ENCODE measurements at regions not wholly inside any gene's neighbourhood (a gene's known extent, or its start where the extent isn't known, plus 50 kb on each side); places are given as distances from the start of the nearest gene placed in this dataset.
A peak's percentile ranks its signal among the peaks of the same experiment; 100 is the strongest.

- H3K79me2 ChIP-seq (ENCODE audit: insufficient read depth, low read length), result no peaks in the 10 kb centered on the region
- H3K9me3 ChIP-seq (ENCODE audit: low read depth, low read length), result no peaks in the 10 kb centered on the region
- no peaks in the 10 kb centered on the region for H4K20me1 ChIP-seq (ENCODE audit: insufficient read depth, low read length)
- TF ChIP-seq, protein P1, sequence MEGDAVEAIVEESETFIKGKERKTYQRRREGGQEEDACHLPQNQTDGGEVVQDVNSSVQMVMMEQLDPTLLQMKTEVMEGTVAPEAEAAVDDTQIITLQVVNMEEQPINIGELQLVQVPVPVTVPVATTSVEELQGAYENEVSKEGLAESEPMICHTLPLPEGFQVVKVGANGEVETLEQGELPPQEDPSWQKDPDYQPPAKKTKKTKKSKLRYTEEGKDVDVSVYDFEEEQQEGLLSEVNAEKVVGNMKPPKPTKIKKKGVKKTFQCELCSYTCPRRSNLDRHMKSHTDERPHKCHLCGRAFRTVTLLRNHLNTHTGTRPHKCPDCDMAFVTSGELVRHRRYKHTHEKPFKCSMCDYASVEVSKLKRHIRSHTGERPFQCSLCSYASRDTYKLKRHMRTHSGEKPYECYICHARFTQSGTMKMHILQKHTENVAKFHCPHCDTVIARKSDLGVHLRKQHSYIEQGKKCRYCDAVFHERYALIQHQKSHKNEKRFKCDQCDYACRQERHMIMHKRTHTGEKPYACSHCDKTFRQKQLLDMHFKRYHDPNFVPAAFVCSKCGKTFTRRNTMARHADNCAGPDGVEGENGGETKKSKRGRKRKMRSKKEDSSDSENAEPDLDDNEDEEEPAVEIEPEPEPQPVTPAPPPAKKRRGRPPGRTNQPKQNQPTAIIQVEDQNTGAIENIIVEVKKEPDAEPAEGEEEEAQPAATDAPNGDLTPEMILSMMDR (IDR thresholded peaks at IDR 0.05; ENCODE audit: extremely low read depth, low read depth, low read length), result peak; percentile 8
- no peaks in the 10 kb centered on the region for H3K27me3 ChIP-seq (ENCODE audit: insufficient read depth, low read length)
- H2AFZ ChIP-seq (ENCODE audit: low read length), result no peak overlapping the region
- H3K36me3 ChIP-seq (ENCODE audit: insufficient read depth, low read length), result no peaks in the 10 kb centered on the region
- peaks cover 10% of the 10 kb centered on the region for H3K4me1 ChIP-seq (ENCODE audit: insufficient read depth, low read length)
- DNase-seq (ENCODE audit: insufficient read length, low spot score, missing footprints), result peak; percentile 83
- H3K4me2 ChIP-seq (ENCODE audit: insufficient read depth, low read length), result no peak overlapping the region
- H3K27ac ChIP-seq (ENCODE audit: low read depth, low read length), result no peak overlapping the region
- no peak overlapping the region for H3K4me3 ChIP-seq (ENCODE audit: insufficient read depth, low read length)
Observed at GRCh38 chr1:183711741-183712361, 58.7 kb upstream of the APOBEC4 start.

DNA sequence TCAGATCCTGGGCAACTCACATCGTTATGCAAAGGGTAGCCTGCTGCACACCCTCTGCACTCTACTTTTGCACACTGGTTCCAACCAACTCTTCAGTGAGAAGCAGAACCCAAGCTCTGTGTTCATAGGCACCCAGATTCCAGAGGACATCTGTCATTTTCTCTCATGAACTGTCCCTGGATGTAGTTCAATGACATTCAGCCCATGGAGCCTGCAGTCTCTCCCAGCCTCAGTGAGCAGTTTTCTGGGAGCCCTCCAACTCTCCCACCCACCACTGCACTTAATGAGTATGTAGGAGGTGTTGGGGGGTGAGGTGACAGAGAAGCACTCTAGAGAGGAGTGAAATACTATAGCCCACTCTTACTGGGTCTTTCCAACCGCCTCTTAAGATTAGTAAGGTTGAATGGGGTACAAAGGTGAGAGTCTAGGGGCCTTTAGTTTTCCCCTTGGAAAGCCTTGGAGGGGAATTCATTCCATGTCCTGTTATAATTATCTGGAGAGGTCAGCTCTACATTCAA lies 58.1 kb upstream of the APOBEC4 start:
- H2AFZ ChIP-seq (ENCODE audit: low read length), result no peak overlapping the region
- TF ChIP-seq, protein P1 (IDR thresholded peaks at IDR 0.05; ENCODE audit: extremely low read depth, low read depth, low read length), result no peak

GRCh38 chr1:183710734-183711133 lies 57.6 kb upstream of the APOBEC4 start:
- Histone ChIP-seq H3K4me3 (ENCODE audit: insufficient read depth, low read length) (no peak overlapping the region), H3K4me1 (ENCODE audit: insufficient read depth, low read length) (peaks cover 10% of the 10 kb centered on the region), H4K20me1 (ENCODE audit: insufficient read depth, low read length) (no peaks in the 10 kb centered on the region), H2AFZ (ENCODE audit: low read length) (no peak overlapping the region), H3K79me2 (ENCODE audit: insufficient read depth, low read length) (no peaks in the 10 kb centered on the region), H3K36me3 (ENCODE audit: insufficient read depth, low read length) (no peaks in the 10 kb centered on the region), H3K27ac (ENCODE audit: low read depth, low read length) (no peak overlapping the region), H3K27me3 (ENCODE audit: insufficient read depth, low read length) (no peaks in the 10 kb centered on the region), H3K9me3 (ENCODE audit: low read depth, low read length) (no peaks in the 10 kb centered on the region), H3K4me2 (ENCODE audit: insufficient read depth, low read length) (no peak overlapping the region)
- TF ChIP-seq, protein P1 (IDR thresholded peaks at IDR 0.05; ENCODE audit: extremely low read depth, low read depth, low read length), result no peak
- DNase-seq (ENCODE audit: insufficient read length, low spot score, missing footprints), result no peak

More for the DNA sequence above, 58.1 kb upstream of the APOBEC4 start:
- DNase-seq (ENCODE audit: insufficient read length, low spot score, missing footprints), result no peak
- no peaks in the 10 kb centered on the region for H3K9me3 ChIP-seq (ENCODE audit: low read depth, low read length)
- no peaks in the 10 kb centered on the region for H3K27me3 ChIP-seq (ENCODE audit: insufficient read depth, low read length)
- no peaks in the 10 kb centered on the region for H4K20me1 ChIP-seq (ENCODE audit: insufficient read depth, low read length)
- H3K36me3 ChIP-seq (ENCODE audit: insufficient read depth, low read length), result no peaks in the 10 kb centered on the region
- no peak overlapping the region for H3K27ac ChIP-seq (ENCODE audit: low read depth, low read length)
- no peaks in the 10 kb centered on the region for H3K79me2 ChIP-seq (ENCODE audit: insufficient read depth, low read length)
- H3K4me3 ChIP-seq (ENCODE audit: insufficient read depth, low read length), result no peak overlapping the region
- H3K4me2 ChIP-seq (ENCODE audit: insufficient read depth, low read length), result no peak overlapping the region
- peaks cover 10% of the 10 kb centered on the region for H3K4me1 ChIP-seq (ENCODE audit: insufficient read depth, low read length)

DNA sequence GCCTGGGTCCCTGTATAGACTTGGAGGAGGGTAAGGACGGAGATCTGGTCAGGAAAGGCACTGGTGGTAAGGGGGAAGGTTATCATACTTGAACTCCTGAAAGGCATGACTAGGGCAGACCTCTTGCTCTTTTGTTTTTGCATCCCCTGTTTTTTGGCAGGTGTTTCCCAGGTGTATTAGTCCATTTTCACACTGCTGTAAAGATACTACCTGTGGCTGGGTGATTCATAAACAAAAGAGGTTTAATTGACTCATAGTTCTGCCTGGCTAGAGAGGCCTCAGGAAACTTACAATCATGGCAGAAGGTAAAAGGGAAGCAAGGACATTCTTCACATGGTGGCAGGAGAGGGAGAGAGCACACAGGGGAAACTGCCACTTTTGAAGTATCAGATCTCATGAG lies 57.2 kb upstream of the APOBEC4 start:
- Histone ChIP-seq H3K36me3 (ENCODE audit: insufficient read depth, low read length) (no peaks in the 10 kb centered on the region), H4K20me1 (ENCODE audit: insufficient read depth, low read length) (no peaks in the 10 kb centered on the region), H3K4me1 (ENCODE audit: insufficient read depth, low read length) (peaks cover 10% of the 10 kb centered on the region), H3K79me2 (ENCODE audit: insufficient read depth, low read length) (no peaks in the 10 kb centered on the region), H3K9me3 (ENCODE audit: low read depth, low read length) (no peaks in the 10 kb centered on the region), H3K4me3 (ENCODE audit: insufficient read depth, low read length) (no peak overlapping the region), H2AFZ (ENCODE audit: low read length) (no peak overlapping the region), H3K27me3 (ENCODE audit: insufficient read depth, low read length) (no peaks in the 10 kb centered on the region), H3K4me2 (ENCODE audit: insufficient read depth, low read length) (no peak overlapping the region), H3K27ac (ENCODE audit: low read depth, low read length) (no peak overlapping the region)
- no peak for DNase-seq (ENCODE audit: insufficient read length, low spot score, missing footprints)
- TF ChIP-seq, protein P1 (IDR thresholded peaks at IDR 0.05; ENCODE audit: extremely low read depth, low read depth, low read length), result no peak
